H1 (cell line): ENCODE measurements at regions not wholly inside any gene's neighbourhood (a gene's known extent, or its start where the extent isn't known, plus 50 kb on each side); places are given as distances from the start of the nearest gene placed in this dataset.

Experiments
- ATF3 ChIP-seq: IDR thresholded peaks from 2 replicates; pipeline ENCODE4 v1.6.1; 2011; ENCODE audit warnings: low read depth, mild to moderate bottlenecking, low read length; ENCODE audit not compliant: insufficient read depth
- CHD7 ChIP-seq: fragments of 300-600 bp; sonication (generic); IDR thresholded peaks from 2 replicates; pipeline ENCODE4 v1.7.1; 2012; ENCODE audit warnings: low read length, moderate library complexity, mild to moderate bottlenecking, inconsistent platforms; ENCODE audit not compliant: insufficient replicate concordance
- POU5F1 ChIP-seq: IDR thresholded peaks from 2 replicates; pipeline ENCODE4 v1.6.1; 2011; ENCODE audit warnings: low read depth, mild to moderate bottlenecking, low read length, moderate library complexity
- RFX5 ChIP-seq: IDR thresholded peaks from 2 replicates; pipeline ENCODE4 v1.6.1; 2011; ENCODE audit warnings: low read depth, low read length, improper control_type of control experiment, borderline replicate concordance
- SIRT6 ChIP-seq: IDR thresholded peaks from one replicate; pipeline ENCODE4 v1.7.1; 2012; ENCODE audit warnings: low read length, inconsistent platforms
- ZNF274 ChIP-seq: IDR thresholded peaks from 2 replicates; pipeline ENCODE4 v1.7.0; 2012; ENCODE audit warnings: low read length, borderline replicate concordance; ENCODE audit errors: extremely low read depth

GRCh38 chr7:113727486-113727885 lies 191.3 kb downstream of the PPP1R3A start (continued):
- no peak for TF ChIP-seq CHD7
- TF ChIP-seq RFX5: no peak
- no peak for TF ChIP-seq POU5F1
- TF ChIP-seq SIRT6: no peak
- TF ChIP-seq ZNF274: no peak
- no peak for TF ChIP-seq ATF3
